BLaER1 treated with 17β-estradiol and CSF1 and Interleukin-3, amounts not matched to agents 10 nM and 100 nM (cell line): ENCODE measurements at regions not wholly inside any gene's neighbourhood (a gene's known extent, or its start where the extent isn't known, plus 50 kb on each side); places are given as distances from the start of the nearest gene placed in this dataset.
A peak's percentile ranks its signal among the peaks of the same experiment; 100 is the strongest.

Experiments
- H3K27ac ChIP-seq, 11 experiments: shearing (Covaris generic); formaldehyde crosslinking; 2 replicates each; pipeline ENCODE4 v1.8.1; 2022
- H3K27me3 ChIP-seq, 11 experiments: shearing (Covaris generic); formaldehyde crosslinking; 2 replicates each; pipeline ENCODE4 v1.8.1; 2022
- H3K36me3 ChIP-seq, 11 experiments: shearing (Covaris generic); formaldehyde crosslinking; 2 replicates each; pipeline ENCODE4 v1.8.1; 2022
- H3K4me1 ChIP-seq, 10 experiments: shearing (Covaris generic); formaldehyde crosslinking; 2 replicates each; pipeline ENCODE4 v1.8.1; 2022
- H3K4me2 ChIP-seq, 11 experiments: shearing (Covaris generic); formaldehyde crosslinking; 2 replicates each; pipeline ENCODE4 v1.8.1; 2022
- H3K4me3 ChIP-seq, 10 experiments: shearing (Covaris generic); formaldehyde crosslinking; 2 replicates each; pipeline ENCODE4 v1.8.1; 2022
- H3K9ac ChIP-seq, 11 experiments: shearing (Covaris generic); formaldehyde crosslinking; 2 replicates each; pipeline ENCODE4 v1.8.1; 2022
- H3K9me3 ChIP-seq, 11 experiments: shearing (Covaris generic); formaldehyde crosslinking; replicated peaks in 1 of 11; 2 replicates each; pipeline ENCODE4 v1.8.1; 2022
- H4K20me1 ChIP-seq, 11 experiments: shearing (Covaris generic); formaldehyde crosslinking; 2 replicates each; pipeline ENCODE4 v1.8.1; 2022
- Cebpa-rat ChIP-seq, 11 experiments: shearing (Covaris generic); IDR thresholded peaks; 2 replicates each; pipeline ENCODE4 v1.8.1; 2022

- H3K27ac ChIP-seq = no peak overlapping the region
- TF ChIP-seq Cebpa-rat (IDR thresholded peaks at IDR 0.05) = no peak
- peaks cover 10 to 37% (median 13%) of the 10 kb centered on the region in 10 experiments; a peak in 19 of 20 replicates for H3K4me1 ChIP-seq
- no peaks in the 10 kb centered on the region for H3K27me3 ChIP-seq
- H3K9ac ChIP-seq = no peak overlapping the region
- no peaks in the 10 kb centered on the region for H4K20me1 ChIP-seq
- H3K4me3 ChIP-seq = no peak overlapping the region
- peak overlapping the region in 2 of 11 experiments; percentile 17 to 41; a peak in 2 of 22 replicates for H3K4me2 ChIP-seq
- H3K36me3 ChIP-seq = no peaks in the 10 kb centered on the region
- H3K9me3 ChIP-seq = no peaks in the 10 kb centered on the region
These were observed 168.4 kb upstream of the MPDZ start for GRCh38 chr9:13447843-13448422.

DNA sequence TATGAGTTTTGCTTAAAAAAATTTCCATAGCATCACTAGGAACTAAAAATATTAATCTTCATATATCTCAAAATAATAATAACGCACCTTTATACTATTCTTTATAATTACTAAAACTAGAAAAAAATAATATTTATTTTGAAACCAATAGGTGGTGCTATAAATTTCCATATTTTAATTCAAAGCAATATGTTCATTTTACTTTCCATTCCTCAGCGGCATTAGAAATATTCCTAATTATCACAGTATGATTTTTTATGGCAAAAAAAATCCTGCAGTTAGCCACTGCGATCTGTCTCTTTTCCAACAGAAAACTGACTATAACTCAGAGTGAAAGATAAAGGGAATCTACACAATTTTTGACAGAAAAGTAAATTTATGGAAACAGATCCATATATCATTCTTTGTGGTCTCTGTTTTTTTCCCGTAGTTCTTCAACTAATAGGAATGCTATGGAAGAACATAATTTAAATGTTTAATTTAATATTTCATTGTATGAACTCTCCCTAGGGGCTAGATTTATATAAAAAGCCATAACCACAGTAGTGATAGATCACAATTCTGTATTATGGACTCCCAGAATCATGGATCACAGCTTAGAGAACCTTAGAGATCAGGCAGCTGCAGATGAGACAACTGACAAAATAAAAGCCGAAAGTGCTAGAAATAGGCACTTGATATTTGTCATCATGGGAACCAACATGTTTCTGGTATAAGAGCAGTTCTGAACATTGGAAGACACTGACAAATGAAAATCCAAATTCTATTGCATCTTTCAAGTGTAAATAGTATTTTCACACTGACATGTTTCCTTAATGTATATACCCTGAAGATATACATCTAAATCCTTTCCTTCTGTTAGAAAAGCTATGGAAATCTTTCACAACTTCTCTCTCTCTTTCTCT is 167.7 kb upstream of the MPDZ start:
- H3K9me3 ChIP-seq = no peaks in the 10 kb centered on the region
- no peaks in the 10 kb centered on the region for H3K36me3 ChIP-seq
- H4K20me1 ChIP-seq = no peaks in the 10 kb centered on the region
- peak overlapping the region in 2 of 11 experiments; percentile 17 to 41; a peak in 1 of 22 replicates for H3K4me2 ChIP-seq
- H3K27me3 ChIP-seq = no peaks in the 10 kb centered on the region
- no peak overlapping the region for H3K27ac ChIP-seq
- no peak overlapping the region for H3K9ac ChIP-seq
- TF ChIP-seq Cebpa-rat (IDR thresholded peaks at IDR 0.05) = no peak
- peaks cover 10 to 37% (median 13%) of the 10 kb centered on the region in 10 experiments; a peak in 19 of 20 replicates for H3K4me1 ChIP-seq
- no peak overlapping the region for H3K4me3 ChIP-seq

DNA sequence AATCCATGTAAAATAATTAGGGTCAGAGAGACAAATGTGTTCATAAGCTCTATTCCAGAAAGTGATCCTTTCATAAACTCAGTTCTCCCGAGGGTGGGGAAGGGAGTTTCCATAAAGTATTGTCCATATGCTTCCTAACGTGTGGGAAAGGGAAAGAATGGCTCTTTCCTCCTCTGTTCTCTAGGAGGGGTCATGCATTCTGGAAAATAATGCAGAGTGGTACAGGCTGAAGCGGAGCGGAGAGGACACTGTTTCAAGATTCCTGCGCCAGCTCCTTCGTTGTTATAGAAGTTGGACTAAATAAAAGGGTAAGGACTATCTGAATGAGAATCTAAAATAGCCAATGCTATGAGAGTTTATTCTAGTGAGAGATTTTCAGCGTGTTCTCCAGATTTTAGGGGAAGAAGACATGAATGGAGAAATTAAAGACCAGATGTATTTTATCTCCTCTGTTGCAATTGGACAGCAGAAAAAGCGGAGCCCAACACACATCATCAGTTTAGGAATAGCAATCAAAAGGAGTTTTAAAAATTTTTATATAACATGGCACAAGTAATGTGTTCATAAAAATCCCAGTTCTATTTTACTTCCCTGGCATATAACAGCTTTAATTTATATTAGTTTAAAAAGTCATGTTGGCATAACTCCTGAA is 166.9 kb upstream of the MPDZ start:
- H3K27ac ChIP-seq = no peak overlapping the region
- H3K9me3 ChIP-seq = no peaks in the 10 kb centered on the region
- no peaks in the 10 kb centered on the region for H3K36me3 ChIP-seq
- no peaks in the 10 kb centered on the region for H3K27me3 ChIP-seq
- TF ChIP-seq Cebpa-rat (IDR thresholded peaks at IDR 0.05) = no peak
- no peaks in the 10 kb centered on the region for H4K20me1 ChIP-seq
- H3K4me3 ChIP-seq = no peak overlapping the region
- no peak overlapping the region for H3K9ac ChIP-seq
- H3K4me1 ChIP-seq = peaks cover 10 to 37% (median 13%) of the 10 kb centered on the region in 10 experiments; a peak in 19 of 20 replicates
- no peak overlapping the region for H3K4me2 ChIP-seq

DNA sequence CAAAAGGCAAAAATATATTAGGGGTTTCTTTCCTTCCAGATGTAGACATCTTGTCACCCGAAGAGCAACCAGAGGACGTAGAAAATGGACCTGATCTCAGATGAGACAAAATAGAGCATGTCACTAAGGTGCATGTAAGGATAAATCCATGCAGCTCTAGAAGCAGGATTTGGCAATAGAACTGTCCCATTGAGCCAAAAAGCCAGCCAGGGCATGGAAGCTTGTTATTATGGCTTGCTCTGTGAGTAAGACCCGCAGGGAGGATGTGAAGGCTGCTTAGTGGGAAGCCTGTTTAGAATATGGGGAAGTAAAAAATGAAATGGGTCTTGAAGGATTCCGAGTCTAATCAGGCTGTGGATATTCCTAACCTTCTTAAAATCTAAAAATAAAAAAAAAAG is 165.6 kb upstream of the MPDZ start:
- H3K4me1 ChIP-seq = peaks cover 0 to 32% (median 2%) of the 10 kb centered on the region in 10 experiments; a peak in 14 of 20 replicates
- H3K27me3 ChIP-seq = no peaks in the 10 kb centered on the region
- H3K4me3 ChIP-seq = no peak overlapping the region
- no peaks in the 10 kb centered on the region for H3K9me3 ChIP-seq
- no peak overlapping the region for H3K27ac ChIP-seq
- peak overlapping the region in 2 of 11 experiments; percentile 34 to 38; a peak in 4 of 22 replicates for H3K4me2 ChIP-seq
- H3K36me3 ChIP-seq = no peaks in the 10 kb centered on the region
- H4K20me1 ChIP-seq = no peaks in the 10 kb centered on the region
- TF ChIP-seq Cebpa-rat (IDR thresholded peaks at IDR 0.05) = no peak
- no peak overlapping the region for H3K9ac ChIP-seq

DNA sequence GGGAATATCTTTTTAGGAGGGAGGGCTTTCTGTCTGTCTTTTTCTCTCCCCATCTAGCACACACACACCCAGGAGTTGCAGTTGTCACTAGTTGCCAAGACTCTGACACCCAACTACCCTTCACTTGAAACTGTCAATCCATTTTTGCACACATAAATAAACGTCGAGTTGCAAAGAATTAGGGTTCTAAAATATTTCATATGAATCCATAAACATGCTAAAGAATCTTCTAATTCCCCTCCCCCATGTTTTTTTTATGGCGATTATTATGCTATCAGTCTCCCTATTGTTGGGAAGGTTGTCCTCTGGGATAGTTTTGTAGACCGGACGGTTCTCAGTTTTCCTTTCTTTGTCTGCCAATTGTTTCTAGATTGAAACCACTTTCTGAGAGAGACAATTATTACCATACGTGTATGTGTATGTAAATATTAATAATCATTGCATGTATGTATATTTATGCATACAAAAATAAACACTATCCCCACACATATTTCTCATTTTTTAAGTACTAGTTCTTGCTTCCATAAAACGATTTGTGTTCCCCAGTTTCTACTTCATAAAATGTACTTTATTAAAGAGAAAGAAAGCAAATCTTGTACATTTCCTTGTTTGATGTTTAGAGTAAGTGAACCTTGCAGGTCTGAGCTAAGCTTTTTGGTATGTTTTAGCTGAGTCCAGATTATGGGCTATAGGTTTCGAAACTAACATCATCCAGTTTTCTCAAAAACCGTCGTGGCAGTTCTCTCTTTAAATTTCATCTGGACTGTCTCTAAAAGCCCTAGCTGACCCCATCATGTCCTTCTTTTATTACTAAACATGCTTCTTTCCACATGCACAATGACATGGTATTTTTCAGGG is 165.0 kb upstream of the MPDZ start:
- H3K27ac ChIP-seq = no peak overlapping the region
- no peaks in the 10 kb centered on the region for H4K20me1 ChIP-seq
- peak overlapping the region in 2 of 11 experiments; percentile 34 to 38; a peak in 2 of 22 replicates for H3K4me2 ChIP-seq
- H3K27me3 ChIP-seq = no peaks in the 10 kb centered on the region
- no peak for TF ChIP-seq Cebpa-rat (IDR thresholded peaks at IDR 0.05)
- no peak overlapping the region for H3K4me3 ChIP-seq
- H3K36me3 ChIP-seq = no peaks in the 10 kb centered on the region
- no peak overlapping the region for H3K9ac ChIP-seq
- no peaks in the 10 kb centered on the region for H3K9me3 ChIP-seq
- H3K4me1 ChIP-seq = peaks cover 0 to 34% (median 0%) of the 10 kb centered on the region in 10 experiments; a peak in 6 of 20 replicates

- no peak overlapping the region for H3K9ac ChIP-seq
- no peaks in the 10 kb centered on the region for H3K9me3 ChIP-seq
- H3K4me3 ChIP-seq = no peak overlapping the region
- H3K36me3 ChIP-seq = no peaks in the 10 kb centered on the region
- H3K4me1 ChIP-seq = peaks cover 0 to 37% (median 0%) of the 10 kb centered on the region in 10 experiments; a peak in 6 of 20 replicates
- no peak overlapping the region for H3K4me2 ChIP-seq
- no peak overlapping the region for H3K27ac ChIP-seq
- H3K27me3 ChIP-seq = no peaks in the 10 kb centered on the region
- H4K20me1 ChIP-seq = no peaks in the 10 kb centered on the region
- TF ChIP-seq Cebpa-rat (IDR thresholded peaks at IDR 0.05) = no peak
These were observed 164.1 kb upstream of the MPDZ start for GRCh38 chr9:13443346-13444244.

DNA sequence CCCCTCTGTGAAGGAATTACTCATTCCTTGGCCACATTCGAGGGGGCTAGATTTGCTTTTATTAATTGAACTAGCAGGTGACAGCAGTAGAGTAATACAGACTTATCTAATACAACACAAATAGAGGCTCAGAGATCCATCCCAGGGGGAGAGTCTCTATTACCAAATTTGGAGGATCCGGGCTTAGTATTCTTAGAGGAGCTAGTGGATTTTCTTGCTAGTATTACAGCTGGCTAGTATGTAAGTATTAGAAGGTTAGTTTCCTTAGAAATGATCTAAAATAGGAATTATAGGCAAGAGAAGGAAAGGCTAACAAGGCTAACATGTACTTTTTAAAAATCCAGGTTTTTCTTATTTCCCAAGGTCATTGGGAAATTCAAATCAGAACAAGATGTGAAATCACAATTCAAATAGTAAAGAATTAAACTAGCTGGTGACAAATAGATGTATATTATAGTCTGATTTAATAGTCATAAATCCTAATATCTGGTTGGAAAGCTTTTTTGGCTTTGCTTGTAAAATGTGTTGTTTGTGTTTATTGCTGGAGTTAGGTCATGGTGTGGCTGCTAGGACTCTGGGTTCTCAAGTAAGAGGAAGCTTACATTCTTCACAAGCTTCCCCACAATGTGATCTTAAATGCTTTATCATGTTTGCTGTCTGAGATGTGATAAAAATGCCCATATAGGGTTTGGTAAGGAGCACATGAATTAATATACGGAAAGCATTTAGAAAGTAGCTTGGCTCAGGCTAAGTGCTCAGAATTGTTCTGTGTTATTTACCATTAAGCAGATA is 160.4 kb upstream of the MPDZ start:
- Histone ChIP-seq H3K36me3 (no peaks in the 10 kb centered on the region), H3K4me3 (no peak overlapping the region)
- no peak for TF ChIP-seq Cebpa-rat (IDR thresholded peaks at IDR 0.05)

More for the DNA sequence above, 160.4 kb upstream of the MPDZ start:
- H3K4me1 ChIP-seq = peaks cover 0 to 53% (median 0%) of the 10 kb centered on the region in 10 experiments; a peak in 6 of 20 replicates
- no peak overlapping the region for H3K27ac ChIP-seq
- H3K9me3 ChIP-seq = no peaks in the 10 kb centered on the region
- H4K20me1 ChIP-seq = no peaks in the 10 kb centered on the region
- no peaks in the 10 kb centered on the region for H3K27me3 ChIP-seq
- H3K4me2 ChIP-seq = peak overlapping the region in 3 of 11 experiments; percentile 17 to 71 (median 39); a peak in 6 of 22 replicates
- H3K9ac ChIP-seq = no peak overlapping the region
